ENCODE measurements at regions not wholly inside any gene's neighbourhood (a gene's known extent, or its start where the extent isn't known, plus 50 kb on each side); places are given as distances from the start of the nearest gene placed in this dataset.

GRCh38 chr11:15602047-15602446, 487.3 kb downstream of the INSC start:
- ATAC-seq, result no peak
- ChIA-PET POLR2A (no interaction called here), RAD21 (ENCODE audit: low non-redundant PET in 1 of 2, low total read pairs in 2 of 2, uncharacterized antibody in 2 of 2, unreplicated experiment in 2 of 2) (no interaction called here), CTCF (no interaction called here)
- Histone ChIP-seq H3K4me1 (ENCODE audit: control insufficient read depth in 1 of 2, insufficient read depth in 2 of 2, low read length in 2 of 2) (no peaks in the 10 kb centered on the region), H2AFZ (ENCODE audit: low read depth, low read length, poor library complexity, severe bottlenecking) (no peak overlapping the region), H3K4me3 (replicated peaks in 1 of 2; ENCODE audit: low read depth in 1 of 2, low read length in 2 of 2) (no peak overlapping the region), H4K20me1 (ENCODE audit: insufficient read depth) (no peaks in the 10 kb centered on the region), H3K79me2 (ENCODE audit: insufficient read depth, low read length) (no peaks in the 10 kb centered on the region), H3K9me3 (ENCODE audit: control insufficient read depth in 1 of 2, insufficient read depth in 1 of 2, low read depth in 1 of 2, low read length in 2 of 2) (no peaks in the 10 kb centered on the region), H3K36me3 (ENCODE audit: control insufficient read depth in 1 of 2, insufficient read depth in 2 of 2, low read length in 2 of 2) (no peaks in the 10 kb centered on the region), H3K27ac (ENCODE audit: low read depth, low read length) (no peak overlapping the region), H3K27me3 (ENCODE audit: insufficient read depth, low read length) (peaks cover 14% of the 10 kb centered on the region), H3K9ac (ENCODE audit: low read length) (no peak overlapping the region), H3K9me2 (ENCODE audit: insufficient read depth) (no peaks in the 10 kb centered on the region), H3K4me2 (ENCODE audit: low read length) (no peak overlapping the region)
- no TSS peak for BruUV-seq (replicated peaks)
- DNase-seq (ENCODE audit: low read depth, low spot score), result no peak
- no peak for TF ChIP-seq TCF7L2 (IDR thresholded peaks at IDR 0.05; ENCODE audit: borderline replicate concordance, extremely low read depth, insufficient read depth, insufficient read length)
- TF ChIP-seq ZFX (IDR thresholded peaks at IDR 0.05), result no peak
- TF ChIP-seq CBX3 (IDR thresholded peaks at IDR 0.05; ENCODE audit: low read depth), result no peak
- no peak for TF ChIP-seq POLR2AphosphoS5 (IDR thresholded peaks at IDR 0.05; ENCODE audit: low read depth, low read length)
- TF ChIP-seq EZH2phosphoT487 (IDR thresholded peaks at IDR 0.05; ENCODE audit: borderline replicate concordance), result no peak
- TF ChIP-seq ZBTB33 (IDR thresholded peaks at IDR 0.05; ENCODE audit: extremely low read depth, insufficient replicate concordance, low read length), result no peak
- no peak for TF ChIP-seq POLR2A (IDR thresholded peaks at IDR 0.05; ENCODE audit: borderline replicate concordance, extremely low read depth, insufficient read depth, insufficient read length)
- TF ChIP-seq CEBPB (IDR thresholded peaks at IDR 0.05; ENCODE audit: low read depth), result no peak
- no peak for TF ChIP-seq SIN3A (IDR thresholded peaks at IDR 0.05; ENCODE audit: low read depth)
- TF ChIP-seq CTCF (IDR thresholded peaks at IDR 0.05 in 2 of 3, conservative IDR thresholded peaks at IDR 0.05 in 1 of 3; ENCODE audit: borderline replicate concordance in 1 of 3, insufficient read depth in 1 of 3, low read depth in 2 of 3, low read length in 2 of 3), result no peak
- TF ChIP-seq ELF1 (IDR thresholded peaks at IDR 0.05; ENCODE audit: borderline replicate concordance, low read depth), result no peak
- no peak for TF ChIP-seq JUND (IDR thresholded peaks at IDR 0.05)
- intact Hi-C loops (cut with micrococcal nuclease), result no loop called here

All from HCT116 (cell line).